Esophagus (tissue), 2 donors: ENCODE measurements at regions not wholly inside any gene's neighbourhood (a gene's known extent, or its start where the extent isn't known, plus 50 kb on each side); places are given as distances from the start of the nearest gene placed in this dataset.
A peak's percentile ranks its signal among the peaks of the same experiment; 100 is the strongest.

Experiments used
- H3K27ac ChIP-seq, 2 donors: one replicate each; pipeline ENCODE4 v1.5.1; 2013; ENCODE audit warnings: low read depth in 2 of 2, mild to moderate bottlenecking in 2 of 2, inconsistent platforms in 1 of 2, low read length in 1 of 2, moderate library complexity in 1 of 2
- H3K27me3 ChIP-seq, 2 donors: one replicate each; pipeline ENCODE4 v1.6.1; 2013; ENCODE audit warnings: low read length in 2 of 2, control low read depth in 1 of 2, mild to moderate bottlenecking in 1 of 2; ENCODE audit not compliant: insufficient read depth in 2 of 2, control insufficient read depth in 1 of 2
- H3K36me3 ChIP-seq, 2 donors: one replicate each; pipeline ENCODE4 v1.6.1; 2013; ENCODE audit warnings: low read length in 1 of 2; ENCODE audit not compliant: control insufficient read depth in 2 of 2, insufficient read depth in 2 of 2
- H3K4me1 ChIP-seq, 2 donors: one replicate each; pipeline ENCODE4 v1.6.1; 2013; ENCODE audit warnings: low read length in 1 of 2; ENCODE audit not compliant: control insufficient read depth in 2 of 2, insufficient read depth in 2 of 2
- H3K4me3 ChIP-seq, 2 donors: one replicate each; pipeline ENCODE4 v1.5.1; 2013; ENCODE audit warnings: low read length in 2 of 2, mild to moderate bottlenecking in 2 of 2, low read depth in 1 of 2, moderate library complexity in 1 of 2
- H3K9me3 ChIP-seq, 2 donors: one replicate each; pipeline ENCODE4 v1.6.1; 2013; ENCODE audit warnings: mild to moderate bottlenecking in 2 of 2, low read depth in 1 of 2, low read length in 1 of 2, moderate library complexity in 1 of 2; ENCODE audit not compliant: control insufficient read depth in 2 of 2, insufficient read depth in 1 of 2
- WGBS, 2 donors: extraction: QIAGEN DNeasy Blood & Tissue Kit; methylation state at CpG; one replicate each; pipeline ENCODE4 v1.1.7; 2013; 5-methylcytosine and 5-hydroxymethylcytosine counted together
- donor health status: healthy with polysubstance abuse.
- donor health status: Bipolar disorder and iron deficiency.

DNA sequence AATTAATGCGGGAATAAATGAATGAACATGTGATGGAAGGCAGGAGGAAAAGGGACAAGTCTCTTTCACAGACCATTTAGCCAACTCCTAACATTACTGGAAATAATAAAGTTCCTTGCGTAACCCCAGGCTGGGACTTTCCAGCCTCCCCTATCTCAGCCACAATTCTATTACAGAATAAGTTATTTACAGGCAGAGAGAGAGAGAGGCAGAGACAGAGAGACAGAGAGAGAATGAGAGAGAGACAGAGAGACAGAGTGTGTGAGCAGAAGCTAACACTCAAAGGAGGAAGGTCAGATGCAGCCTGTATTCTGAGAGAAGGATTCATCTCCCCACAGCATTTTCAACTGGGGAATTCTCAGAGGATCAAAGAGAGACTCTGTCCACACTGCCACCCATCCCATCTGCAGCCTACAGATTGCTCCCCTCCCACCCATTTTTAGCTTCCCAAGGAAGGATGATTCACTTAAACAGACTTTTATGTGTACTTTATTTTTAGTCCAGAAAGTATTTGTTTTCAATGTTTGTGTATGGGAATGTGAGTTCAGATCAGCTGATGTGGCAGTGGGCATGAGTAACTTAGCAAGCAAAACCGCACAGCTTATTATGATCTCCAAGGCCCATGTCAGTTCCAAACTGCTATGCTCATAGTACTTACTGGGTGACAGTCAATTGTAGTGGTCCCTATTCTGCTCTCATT is 165.7 kb downstream of the CAND1 start:
- H3K4me1 ChIP-seq: no peaks in the 10 kb centered on the region

DNA sequence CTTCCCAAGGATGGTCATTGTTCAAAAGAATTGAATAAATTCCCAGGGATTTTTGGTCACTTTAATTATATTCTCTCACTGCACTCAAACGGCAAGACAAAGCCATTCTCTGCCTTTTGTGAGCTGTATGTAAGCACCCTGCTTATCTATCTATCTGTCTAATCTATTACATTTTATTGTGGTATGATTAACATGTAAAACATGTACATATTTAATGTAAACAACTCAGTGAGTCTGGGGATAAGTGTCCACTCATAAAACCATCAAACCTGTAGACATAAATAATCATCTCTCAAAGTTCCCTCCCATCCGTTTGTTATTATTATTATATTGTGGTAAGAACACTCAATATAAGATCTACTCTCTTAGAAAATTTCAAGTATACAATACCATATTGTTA is 167.1 kb downstream of the CAND1 start:
- Histone ChIP-seq H3K4me1 (no peaks in the 10 kb centered on the region), H3K27ac (no peak overlapping the region), H3K27me3 (no peaks in the 10 kb centered on the region), H3K36me3 (no peaks in the 10 kb centered on the region), H3K9me3 (no peaks in the 10 kb centered on the region), H3K4me3 (no peak overlapping the region)
- 65 to 68% methylated on average over 2 of the region's 2 CpGs for WGBS, 2 donors

More for the DNA sequence above, 165.7 kb downstream of the CAND1 start:
- WGBS, 2 donors: 33 to 47% methylated on average over 3 of the region's 3 CpGs
- H3K27me3 ChIP-seq: no peaks in the 10 kb centered on the region
- H3K27ac ChIP-seq: peak overlapping the region in 1 of 2 donors; percentile 6
- no peaks in the 10 kb centered on the region for H3K36me3 ChIP-seq
- no peak overlapping the region for H3K4me3 ChIP-seq
- no peaks in the 10 kb centered on the region for H3K9me3 ChIP-seq

DNA sequence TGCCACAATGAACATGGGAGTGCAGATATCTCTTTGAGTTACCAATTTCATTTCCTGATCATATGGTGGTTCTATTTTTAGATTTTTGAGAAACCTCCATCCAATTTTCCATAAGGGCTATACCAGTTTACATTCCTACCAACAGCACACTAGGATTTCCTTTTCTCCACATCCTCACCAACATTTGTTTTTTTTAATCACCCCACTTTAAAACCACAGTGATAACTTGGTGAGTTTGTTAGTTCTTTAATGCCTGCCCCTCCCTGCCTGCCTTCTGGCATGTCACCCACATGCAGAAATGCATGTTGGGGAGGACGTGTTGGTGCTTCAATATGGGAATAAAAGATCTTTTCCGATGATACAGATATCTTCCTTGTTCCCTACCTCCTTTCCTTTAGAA is 167.9 kb downstream of the CAND1 start:
- no peaks in the 10 kb centered on the region for H3K27me3 ChIP-seq
- WGBS, 2 donors: 72 to 74% methylated on average over 2 of the region's 2 CpGs
- no peaks in the 10 kb centered on the region for H3K4me1 ChIP-seq
- H3K36me3 ChIP-seq: no peaks in the 10 kb centered on the region
- H3K9me3 ChIP-seq: no peaks in the 10 kb centered on the region
- H3K4me3 ChIP-seq: no peak overlapping the region
- H3K27ac ChIP-seq: no peak overlapping the region

DNA sequence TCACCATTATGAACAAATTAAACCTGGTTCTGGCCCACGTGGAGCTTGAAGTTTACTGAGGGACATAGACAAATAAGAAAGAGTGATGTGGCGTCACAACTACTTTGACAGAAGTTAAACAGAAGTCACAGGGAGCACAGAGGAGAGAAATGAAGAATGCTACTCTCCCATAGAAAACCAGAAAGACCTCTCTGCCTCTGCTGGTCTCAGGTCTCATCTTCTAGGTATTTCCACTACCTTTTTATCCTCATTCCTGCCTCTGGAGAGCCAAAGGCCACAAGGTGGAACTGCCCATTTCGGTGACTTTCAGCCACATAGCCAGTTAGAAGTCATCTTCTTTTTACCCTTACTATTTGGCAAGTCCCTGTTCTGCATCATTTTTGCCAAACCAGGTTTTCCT is 170.5 kb downstream of the CAND1 start:
- H3K36me3 ChIP-seq: no peaks in the 10 kb centered on the region
- no peak overlapping the region for H3K27ac ChIP-seq
- no peaks in the 10 kb centered on the region for H3K27me3 ChIP-seq
- no peaks in the 10 kb centered on the region for H3K9me3 ChIP-seq
- no peak overlapping the region for H3K4me3 ChIP-seq
- WGBS, 2 donors: 76 to 85% methylated on average over 3 of the region's 3 CpGs
- no peaks in the 10 kb centered on the region for H3K4me1 ChIP-seq

DNA sequence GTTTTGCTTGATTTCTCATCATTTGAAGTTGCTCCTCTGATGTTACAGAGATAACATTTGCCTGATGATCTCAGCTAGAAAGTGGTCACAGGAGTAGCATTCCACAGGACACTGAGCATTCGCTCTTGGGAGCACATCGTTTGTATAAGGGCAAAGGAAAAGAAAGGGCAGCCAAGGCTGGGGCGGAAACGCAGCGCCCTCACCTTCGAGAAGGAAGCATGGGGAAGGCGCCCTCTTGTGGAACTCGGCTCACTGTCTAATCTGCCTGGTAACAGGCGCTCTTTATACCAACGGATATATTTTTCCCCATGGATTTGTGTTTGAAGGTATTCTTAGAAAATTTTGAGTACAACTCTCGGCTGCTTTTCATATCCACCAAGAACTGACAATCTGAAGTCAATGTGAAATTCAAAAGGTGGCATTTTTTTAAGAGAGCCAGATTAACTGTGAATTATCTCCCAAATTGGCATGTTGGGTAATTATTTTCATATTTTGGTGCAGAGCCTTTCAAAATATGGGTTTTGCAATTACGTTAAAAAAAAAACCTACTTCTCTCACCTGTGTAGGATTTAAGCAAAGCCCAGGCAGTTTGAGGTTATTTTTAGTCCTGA is 172.7 kb downstream of the CAND1 start:
- no peak overlapping the region for H3K4me3 ChIP-seq
- H3K27me3 ChIP-seq: no peaks in the 10 kb centered on the region
- no peaks in the 10 kb centered on the region for H3K9me3 ChIP-seq
- H3K27ac ChIP-seq: no peak overlapping the region
- no peaks in the 10 kb centered on the region for H3K36me3 ChIP-seq
- no peaks in the 10 kb centered on the region for H3K4me1 ChIP-seq
- WGBS, 2 donors: 6 to 9% methylated on average over 12 of the region's 12 CpGs

DNA sequence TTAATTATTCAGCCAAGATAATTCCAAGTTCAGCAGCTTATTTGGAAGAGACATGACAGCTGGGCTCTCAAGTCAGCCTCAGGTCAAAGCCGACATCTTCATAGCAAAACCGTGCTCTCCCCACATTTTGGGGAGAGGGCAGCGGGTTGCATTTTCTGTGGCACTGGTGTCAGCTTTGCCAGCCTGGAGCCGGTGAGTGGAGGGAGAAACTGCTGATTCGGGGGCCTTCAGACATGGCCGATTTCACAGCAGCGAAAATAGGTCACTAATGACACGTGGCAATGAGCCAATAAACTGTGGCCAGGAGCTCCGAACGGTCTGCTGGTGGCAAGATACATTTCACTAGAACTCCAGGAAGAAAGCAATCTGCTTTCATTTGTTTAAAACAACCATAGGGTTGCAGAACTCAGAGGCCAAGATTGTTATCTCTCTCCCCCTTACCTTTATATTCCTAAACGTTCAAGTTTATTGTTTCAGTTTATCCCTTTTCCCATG is 173.2 kb downstream of the CAND1 start:
- Histone ChIP-seq H3K27me3 (no peaks in the 10 kb centered on the region), H3K36me3 (no peaks in the 10 kb centered on the region), H3K4me1 (no peaks in the 10 kb centered on the region), H3K27ac (no peak overlapping the region), H3K4me3 (no peak overlapping the region), H3K9me3 (no peaks in the 10 kb centered on the region)
- 41 to 53% methylated on average over 11 of the region's 11 CpGs for WGBS, 2 donors

DNA sequence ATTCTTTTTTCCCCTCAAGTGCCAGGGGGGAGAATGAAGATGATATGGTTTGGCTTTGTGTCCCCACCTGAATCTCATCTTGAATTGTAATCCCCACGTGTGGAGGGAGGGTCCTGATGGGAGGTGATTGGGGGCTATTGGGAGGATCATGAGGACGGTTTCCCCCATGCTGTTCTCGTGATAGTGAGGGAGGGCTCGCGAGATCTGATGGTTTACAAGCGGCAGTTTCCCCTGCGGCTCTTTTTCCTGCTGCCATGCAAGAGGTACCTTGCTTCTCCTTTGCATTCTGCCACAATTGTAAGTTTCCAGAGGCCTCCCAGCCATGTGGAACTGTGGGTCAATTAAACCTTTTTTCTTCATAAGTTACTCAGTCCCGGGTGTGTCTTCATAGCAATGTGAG is 173.7 kb downstream of the CAND1 start:
- Histone ChIP-seq H3K27ac (no peak overlapping the region), H3K4me3 (no peak overlapping the region), H3K36me3 (no peaks in the 10 kb centered on the region), H3K4me1 (no peaks in the 10 kb centered on the region), H3K27me3 (no peaks in the 10 kb centered on the region), H3K9me3 (no peaks in the 10 kb centered on the region)
- 89 to 90% methylated on average over 8 of the region's 8 CpGs for WGBS, 2 donors

DNA sequence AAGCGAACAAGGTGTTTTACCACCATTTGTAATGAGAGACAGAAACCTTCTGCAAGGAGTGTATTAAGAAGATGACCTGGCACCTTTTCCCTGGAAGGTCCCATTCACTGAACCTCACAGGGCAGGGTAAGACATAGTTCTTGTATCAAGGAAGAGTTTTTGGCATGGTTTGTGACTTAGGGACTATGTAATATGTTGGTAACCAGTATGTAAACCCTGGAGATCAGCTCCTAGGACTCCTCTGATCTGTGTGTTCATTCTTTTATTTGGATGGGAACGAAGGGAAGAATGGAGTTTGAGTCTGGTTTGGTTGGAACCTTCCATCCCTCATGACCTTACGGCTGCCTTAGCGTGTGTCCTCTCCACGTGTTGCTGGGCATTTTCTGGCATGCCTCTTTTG is 175.4 kb downstream of the CAND1 start:
- H3K27me3 ChIP-seq: no peaks in the 10 kb centered on the region
- WGBS, 2 donors: 77 to 84% methylated on average over 5 of the region's 5 CpGs

DNA sequence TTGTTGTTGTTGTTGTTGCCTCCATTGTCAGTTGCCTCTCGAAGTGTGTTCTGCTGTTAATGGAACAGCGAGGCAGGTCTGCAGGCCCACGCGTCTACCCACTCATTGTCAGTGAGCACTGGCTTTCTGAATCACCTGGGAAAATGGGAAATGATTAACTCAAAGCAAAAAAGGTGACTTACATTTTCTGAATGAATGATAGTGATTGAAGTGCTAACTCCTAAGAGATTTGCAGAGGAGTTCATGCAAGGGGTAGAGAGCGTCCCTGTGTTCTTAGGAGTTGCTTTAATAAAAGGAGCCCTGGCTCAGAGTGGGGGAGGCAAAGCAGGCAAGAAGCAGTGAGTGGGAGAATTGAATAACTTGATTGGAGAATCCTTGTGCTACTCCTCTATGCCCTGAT is 177.6 kb downstream of the CAND1 start:
- 82 to 97% methylated on average over 5 of the region's 5 CpGs for WGBS, 2 donors
- H3K9me3 ChIP-seq: no peaks in the 10 kb centered on the region
- no peak overlapping the region for H3K27ac ChIP-seq
- no peaks in the 10 kb centered on the region for H3K36me3 ChIP-seq
- no peak overlapping the region for H3K4me3 ChIP-seq
- no peaks in the 10 kb centered on the region for H3K4me1 ChIP-seq
- no peaks in the 10 kb centered on the region for H3K27me3 ChIP-seq

More for the DNA sequence above, 175.4 kb downstream of the CAND1 start:
- H3K9me3 ChIP-seq: no peaks in the 10 kb centered on the region
- no peak overlapping the region for H3K4me3 ChIP-seq
- no peak overlapping the region for H3K27ac ChIP-seq
- no peaks in the 10 kb centered on the region for H3K4me1 ChIP-seq
- no peaks in the 10 kb centered on the region for H3K36me3 ChIP-seq

DNA sequence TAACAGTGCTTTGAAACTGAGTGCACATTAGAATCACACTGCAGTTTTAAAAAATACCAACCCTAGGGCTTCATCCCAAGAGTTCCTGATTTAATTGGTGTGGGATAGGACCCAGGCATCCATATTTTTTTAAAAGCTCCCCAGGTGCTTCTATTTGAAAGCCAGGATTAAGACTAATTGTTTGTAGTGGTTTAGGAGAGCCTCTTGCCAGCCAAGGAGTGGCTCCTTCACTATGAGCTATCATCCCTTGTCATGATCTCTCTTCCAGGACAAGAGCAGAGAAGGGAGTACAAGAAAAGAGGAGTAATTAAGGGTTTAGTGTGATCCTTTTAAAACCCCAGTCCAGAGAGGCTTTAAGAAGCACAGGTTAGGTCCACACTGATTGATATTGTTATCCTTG is 178.0 kb downstream of the CAND1 start:
- Histone ChIP-seq H3K4me1 (no peaks in the 10 kb centered on the region), H3K27ac (no peak overlapping the region), H3K27me3 (no peaks in the 10 kb centered on the region), H3K4me3 (no peak overlapping the region), H3K36me3 (no peaks in the 10 kb centered on the region), H3K9me3 (no peaks in the 10 kb centered on the region)
